CD1c-positive myeloid dendritic cell (primary cell): ENCODE measurements at regions not wholly inside any gene's neighbourhood (a gene's known extent, or its start where the extent isn't known, plus 50 kb on each side); places are given as distances from the start of the nearest gene placed in this dataset.
"Not testable (repeated sequence)": the region's sequence is repeated elsewhere in the genome, so short reads cannot be mapped to it uniquely, and the experiment has no call there.

Experiments
- DNase-seq: peaks from one replicate; pipeline ENCODE4 v3.0.0-alpha.2; 2016; ENCODE audit errors: extremely low spot score

DNA sequence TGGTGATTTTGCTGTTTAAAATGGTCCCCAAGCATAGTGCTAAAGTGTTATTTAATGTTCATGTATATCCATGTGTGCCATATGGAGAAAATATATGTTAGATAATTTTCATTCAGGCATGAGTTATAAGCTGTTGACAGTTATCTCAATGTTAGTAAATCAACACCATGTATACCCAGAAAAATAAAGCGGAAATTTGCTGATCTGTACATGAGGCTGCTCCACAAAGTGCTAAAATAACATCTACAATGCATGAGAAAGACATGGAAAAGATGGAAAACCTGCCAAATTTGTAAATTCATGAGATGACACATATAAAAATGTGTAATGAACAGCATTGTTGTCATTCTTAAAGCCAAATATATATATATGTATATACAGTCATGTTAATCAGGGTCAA, 1199.2 kb downstream of the FSCB start:
- no peak for DNase-seq

DNA sequence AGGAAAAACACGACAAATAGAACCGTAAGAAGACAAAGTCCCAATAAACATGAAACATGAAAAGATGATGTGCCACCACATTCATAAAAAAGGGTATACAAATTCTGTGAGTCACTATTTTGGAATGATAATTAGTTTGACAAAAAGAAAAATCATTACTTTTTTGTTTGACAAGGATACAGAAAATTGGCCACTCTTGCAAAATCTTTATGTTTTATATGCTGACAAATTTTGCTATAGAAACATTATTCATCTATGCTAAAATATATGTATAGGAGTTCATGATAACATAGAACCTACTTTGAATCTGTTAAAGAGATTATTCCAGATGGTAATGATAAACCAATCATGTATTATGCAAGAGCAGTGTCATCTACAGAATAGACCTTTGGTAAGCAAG, 1201.0 kb downstream of the FSCB start:
- no peak for DNase-seq

DNA sequence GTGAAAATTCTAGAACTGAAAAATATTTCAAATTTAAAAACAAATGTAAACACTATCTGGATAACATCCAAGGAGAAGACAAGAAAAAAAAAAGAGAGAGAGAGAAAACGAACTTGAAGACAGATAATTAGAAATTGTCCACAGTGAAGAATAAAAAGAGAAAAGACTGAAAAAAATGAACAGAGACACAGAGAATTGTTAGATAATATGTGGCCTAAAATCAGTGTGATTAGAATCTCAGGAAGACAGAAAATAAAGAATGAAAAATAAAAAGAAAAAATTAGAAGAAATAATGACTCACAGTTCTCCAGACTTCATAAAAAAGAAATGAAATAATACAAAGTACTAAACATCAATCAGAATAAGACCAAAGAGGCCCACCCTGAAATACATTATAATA, 1209.3 kb downstream of the FSCB start:
- no peak for DNase-seq

DNA sequence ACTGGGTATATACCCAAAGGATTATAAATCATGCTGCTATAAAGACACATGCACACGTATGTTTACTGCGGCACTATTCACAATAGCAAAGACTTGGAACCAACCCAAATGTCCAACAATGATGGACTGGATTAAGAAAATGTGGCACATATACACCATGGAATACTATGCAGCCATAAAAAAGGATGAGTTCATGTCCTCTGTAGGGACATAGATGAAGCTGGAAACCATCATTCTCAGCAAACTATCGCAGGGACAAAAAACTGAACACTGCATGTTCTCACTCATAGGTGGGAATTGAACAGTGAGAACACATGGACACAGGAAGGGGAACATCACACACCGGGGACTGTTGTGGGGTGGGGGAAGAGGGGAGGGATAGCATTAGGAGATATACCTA, 1211.0 kb downstream of the FSCB start:
- not testable (repeated sequence) for DNase-seq

DNA sequence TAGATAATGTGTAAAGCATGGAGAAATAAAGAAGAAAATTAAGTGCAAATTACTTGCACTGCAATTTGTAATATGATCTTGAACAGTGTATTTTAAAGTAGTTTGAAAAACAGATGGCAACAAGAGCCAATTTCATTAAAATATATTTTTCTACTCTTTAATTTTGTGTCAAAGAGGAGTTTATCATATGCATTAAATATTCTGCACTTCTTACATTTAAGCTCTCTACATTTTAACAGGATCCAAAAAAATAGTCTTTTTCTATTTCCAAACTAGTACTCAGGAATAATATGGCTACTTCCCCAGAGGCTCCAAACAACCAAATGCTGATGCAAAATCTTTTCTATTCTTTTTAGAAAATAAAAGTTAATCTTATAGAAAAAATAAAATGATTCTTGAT, 1221.5 kb downstream of the FSCB start:
- DNase-seq = no peak

DNA sequence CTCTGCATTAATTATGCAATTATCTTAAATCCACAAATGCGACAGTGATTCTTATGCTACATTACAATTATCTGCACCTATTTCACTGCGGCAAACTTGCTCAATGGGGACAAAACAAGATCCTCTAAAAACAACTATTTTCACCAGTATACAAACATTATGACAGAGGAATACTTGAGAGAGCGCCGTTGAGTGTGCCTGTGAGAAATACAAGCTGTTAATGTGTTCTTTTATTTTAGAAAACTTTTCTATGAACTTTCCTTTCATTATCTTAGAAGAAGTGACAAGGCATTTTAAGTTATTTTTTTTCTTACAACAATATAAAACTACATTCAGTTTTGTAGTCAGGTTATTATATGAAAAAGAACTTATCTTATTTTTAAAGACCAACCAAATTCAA, 1247.0 kb downstream of the FSCB start:
- no peak for DNase-seq

DNA sequence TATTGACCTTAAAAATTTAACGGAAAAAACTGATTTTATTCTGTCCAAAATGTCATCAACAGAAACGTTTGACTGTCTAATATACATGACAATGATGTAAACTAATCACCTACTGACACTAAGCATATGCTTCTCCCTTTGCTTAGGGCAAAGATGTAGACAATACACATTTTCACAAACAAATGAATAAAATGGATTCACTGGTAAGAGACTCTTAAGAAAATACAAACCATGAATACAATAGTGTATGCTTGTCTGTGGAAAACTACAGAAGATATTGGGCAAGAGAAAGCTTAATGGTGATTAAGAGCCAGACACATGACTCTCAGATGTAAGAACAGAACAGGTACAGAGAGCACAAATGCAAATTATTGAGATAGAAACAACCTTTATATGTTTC, 1248.7 kb downstream of the FSCB start:
- no peak for DNase-seq

DNA sequence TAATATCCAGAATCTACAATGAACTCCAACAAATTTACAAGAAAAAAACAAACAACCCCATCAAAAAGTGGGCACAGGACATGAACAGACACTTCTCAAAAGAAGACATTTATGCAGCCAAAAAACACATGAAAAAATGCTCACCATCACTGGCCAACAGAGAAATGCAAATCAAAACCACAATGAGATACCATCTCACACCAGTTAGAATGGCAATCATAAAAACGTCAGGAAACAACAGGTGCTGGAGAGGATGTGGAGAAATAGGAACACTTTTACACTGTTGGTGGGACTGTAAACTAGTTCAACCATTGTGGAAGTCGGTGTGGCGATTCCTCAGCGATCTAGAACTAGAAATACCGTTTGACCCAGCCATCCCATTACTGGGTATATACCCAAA, 1250.1 kb downstream of the FSCB start:
- DNase-seq = not testable (repeated sequence)

DNA sequence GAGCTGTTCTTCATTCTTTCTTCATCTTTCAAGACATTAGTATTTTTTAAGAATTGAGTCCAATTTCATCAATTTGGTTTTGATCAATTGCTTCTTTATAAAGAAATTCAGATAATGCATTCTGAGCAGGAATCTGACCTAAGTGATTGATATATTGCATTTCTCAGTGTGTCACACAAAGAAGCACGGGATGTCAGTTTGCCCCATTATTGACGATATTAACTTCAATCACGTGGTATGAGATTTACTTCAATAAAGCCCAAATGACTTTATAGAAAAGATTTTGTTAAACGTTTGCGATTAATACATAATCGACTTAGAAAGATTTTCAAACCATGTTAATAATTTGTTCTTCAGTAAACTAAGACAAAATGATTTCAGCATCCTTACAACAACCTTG, 1254.2 kb downstream of the FSCB start:
- DNase-seq = no peak

DNA sequence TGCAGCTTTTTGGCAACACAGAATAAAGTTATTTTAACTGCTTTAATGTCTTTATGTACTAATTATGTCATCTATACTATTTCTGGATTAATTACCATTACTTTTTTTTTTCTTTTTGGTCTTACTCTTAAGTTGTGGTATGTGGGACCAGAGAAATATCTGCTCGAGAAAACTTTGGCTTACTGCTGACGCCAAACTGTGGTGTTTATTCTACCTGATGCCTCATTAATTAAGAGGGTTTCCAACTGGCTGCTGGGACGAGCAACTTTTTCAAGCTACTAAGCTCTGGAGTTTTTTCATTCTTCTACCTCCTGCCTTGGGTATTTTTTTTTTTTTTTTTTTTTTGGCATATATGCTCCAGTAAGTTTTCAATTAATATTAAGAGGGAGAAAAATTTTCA, 1257.5 kb downstream of the FSCB start:
- DNase-seq = no peak

DNA sequence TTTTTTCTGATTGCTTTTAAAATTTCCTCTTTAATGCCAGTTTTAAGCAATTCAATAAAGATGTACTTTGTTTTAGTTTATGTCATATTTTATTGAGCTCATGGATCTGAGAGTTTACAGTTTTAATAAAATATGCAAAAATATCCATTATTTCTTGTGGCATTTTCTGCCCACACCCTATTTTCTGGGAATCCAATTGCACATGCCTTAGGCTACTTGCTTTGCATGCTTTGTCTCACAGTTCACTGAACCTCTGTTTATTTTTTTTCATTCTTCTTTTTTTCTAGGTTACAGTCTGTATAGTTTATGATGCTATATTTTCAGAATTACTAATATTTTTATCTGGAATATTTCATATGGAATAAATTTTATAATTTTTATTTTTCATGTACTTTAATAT, 1258.0 kb downstream of the FSCB start:
- DNase-seq = no peak

DNA sequence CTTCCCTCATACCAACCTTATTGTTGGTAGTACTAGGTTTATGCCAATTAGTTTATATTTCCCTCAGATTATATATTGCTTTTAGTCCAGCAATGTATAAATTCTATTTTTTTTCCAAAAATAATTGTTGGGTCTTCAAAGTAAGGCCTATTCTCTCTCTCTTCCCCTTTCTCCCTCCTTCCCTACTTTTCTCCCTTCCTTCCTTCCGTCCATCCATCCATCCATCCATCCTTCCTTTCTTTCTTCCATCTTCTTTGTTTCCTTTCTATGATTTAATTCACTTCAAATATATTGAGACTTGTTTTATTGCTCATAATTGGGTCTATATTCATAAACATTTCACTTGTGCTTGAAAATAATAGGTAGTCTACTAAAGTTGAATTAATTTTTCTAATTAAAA, 1259.2 kb downstream of the FSCB start:
- no peak for DNase-seq

DNA sequence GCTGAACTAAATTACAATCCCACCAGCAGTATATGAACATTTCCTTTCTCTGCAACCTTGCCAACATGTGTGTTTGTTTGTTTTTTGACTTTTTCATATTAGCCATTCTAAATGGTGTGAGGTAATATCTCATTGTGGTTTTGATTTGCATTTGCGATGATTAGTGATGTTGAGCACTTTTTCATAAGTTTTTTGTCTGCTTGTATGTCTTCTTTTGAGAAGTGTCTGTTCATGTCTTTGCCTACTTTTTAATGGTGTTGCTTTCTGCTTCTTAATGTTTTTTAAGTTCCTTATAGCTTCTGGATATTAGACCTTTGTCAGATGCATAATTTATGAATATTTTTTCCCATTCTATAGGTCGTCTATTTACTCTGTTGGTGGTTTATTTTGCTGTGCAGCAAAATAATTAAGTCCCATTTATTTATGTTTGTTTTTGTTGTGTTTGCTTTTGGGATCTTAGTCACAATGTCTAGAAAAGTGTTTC, 1262.9 kb downstream of the FSCB start:
- DNase-seq = no peak

DNA sequence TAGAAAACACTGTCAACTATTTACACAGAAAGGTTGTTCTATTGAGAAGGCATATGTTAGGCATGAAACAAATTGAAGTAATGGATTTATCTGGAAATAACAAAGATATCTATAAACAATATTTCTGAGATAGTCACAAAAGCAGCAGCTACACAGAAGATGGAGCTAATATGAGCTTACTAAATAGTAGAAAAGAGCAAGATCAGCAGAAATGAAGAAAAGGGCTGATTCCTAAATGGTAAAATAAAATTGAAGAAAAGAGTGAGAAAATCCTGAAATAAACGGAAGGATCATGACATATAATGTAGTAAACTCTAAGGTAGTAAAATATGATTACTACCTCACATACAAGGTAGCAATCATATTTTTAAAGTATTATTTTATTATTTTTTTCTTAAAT, 1263.9 kb downstream of the FSCB start:
- no peak for DNase-seq

DNA sequence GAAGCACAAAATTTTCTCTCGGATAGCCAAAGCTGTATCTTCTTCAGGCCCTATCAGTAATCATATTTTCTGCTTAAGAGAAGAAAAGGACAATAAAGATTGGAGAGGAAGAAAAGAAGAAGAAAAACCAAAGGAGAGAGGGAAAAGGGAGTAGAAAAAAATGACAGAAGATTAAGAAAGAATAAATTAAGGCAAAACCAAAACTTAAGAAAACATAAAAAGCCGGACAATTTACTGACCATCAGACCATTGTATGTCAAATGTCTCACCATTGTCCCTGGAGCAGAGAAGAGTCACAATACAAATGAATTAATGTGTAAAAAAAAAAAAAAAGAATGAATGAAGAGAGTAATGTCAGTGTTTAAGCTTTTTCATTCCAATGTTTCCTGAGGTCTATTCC, 1274.8 kb downstream of the FSCB start:
- DNase-seq = no peak

DNA sequence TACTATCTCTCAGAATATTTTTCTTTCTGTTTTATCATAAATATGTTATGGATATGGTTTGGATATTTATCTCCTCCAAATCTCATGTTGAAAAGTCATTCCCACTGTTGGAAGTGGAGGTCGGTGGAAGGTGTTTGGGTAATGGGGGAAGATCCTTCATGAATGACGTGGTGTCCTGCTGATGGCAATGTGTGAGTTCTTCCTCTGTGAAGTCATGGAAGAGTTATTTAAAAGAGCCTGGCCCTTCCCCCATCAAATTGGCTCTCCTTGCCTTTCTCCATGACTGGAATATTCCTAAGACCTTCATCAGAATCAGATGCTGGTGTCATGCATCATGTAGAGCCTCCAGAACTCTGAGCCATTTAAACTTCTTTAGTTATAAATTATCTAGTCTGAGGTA, 1291.6 kb downstream of the FSCB start:
- no peak for DNase-seq

DNA sequence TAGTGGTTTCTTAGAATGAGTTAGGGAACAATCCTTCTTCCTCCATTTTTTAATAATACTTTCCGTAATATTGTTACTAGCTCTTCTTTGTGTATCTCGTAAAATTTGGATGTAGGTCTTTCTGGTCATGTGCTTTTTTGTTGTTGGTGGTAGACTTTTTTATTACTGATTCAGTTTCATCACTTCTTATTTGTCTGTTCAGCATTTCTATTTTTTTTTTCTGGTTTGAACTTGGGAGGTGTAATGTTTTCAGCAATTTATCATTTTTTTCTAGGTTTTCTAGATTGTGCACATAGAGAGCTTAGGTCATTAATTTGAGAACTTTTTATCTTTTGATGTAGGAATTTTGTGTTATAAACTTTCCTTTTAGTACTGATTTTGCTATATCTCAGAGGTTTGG, 1299.9 kb downstream of the FSCB start:
- DNase-seq = no peak

DNA sequence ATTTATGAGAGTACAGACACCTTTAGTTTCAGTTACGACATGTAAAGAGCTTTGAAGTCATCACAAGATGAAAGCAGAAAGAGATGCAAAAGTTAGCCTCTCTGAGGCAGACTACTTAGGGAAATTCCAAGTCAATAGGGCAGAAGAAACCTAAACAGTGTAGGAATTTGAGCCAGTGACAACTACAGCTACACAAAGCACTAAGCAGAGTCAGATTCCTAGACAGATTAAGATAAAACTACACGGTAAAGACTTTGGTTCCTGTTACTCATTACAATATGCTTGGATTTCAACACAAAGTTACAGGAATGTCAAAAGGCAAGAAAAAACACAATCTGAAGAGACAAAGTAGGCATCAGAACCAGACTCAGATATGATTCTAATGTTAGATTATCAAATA, 1302.3 kb downstream of the FSCB start:
- no peak for DNase-seq

DNA sequence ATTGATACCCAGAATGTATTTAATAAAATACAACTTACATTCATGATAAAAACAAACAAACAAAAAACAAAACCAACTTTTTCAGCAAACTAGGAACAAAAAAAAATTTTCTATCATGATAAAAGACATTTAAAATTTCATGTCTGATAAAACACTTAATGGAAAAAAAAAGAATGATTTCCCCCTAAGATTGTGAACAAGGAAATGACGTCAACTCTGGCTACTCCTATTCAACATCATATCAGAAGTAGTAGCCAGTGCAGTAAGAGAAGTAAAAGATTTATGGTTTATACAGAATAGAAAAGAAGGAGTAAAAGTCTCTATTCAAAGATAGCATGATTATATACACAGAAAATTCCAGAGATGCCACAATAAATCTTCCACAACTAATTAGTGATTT, 1306.6 kb downstream of the FSCB start:
- no peak for DNase-seq

DNA sequence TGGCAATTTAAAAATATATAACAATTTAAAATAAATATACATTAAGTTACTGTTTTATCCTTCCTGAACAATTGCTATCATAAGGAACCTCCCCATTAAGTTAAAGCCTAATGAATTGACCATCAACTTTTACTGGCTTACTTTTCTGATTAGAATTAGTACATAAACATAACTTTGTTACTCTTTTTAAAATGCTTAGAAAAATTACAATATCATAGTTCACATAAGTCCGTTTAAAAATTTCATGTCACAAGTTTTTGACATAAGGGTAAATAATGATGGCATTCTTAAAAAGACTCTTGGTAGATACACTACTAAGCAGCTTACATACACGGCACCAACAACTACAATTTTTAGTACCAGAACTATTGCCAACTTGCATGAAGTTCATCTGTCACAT, 1308.6 kb downstream of the FSCB start:
- no peak for DNase-seq

DNA sequence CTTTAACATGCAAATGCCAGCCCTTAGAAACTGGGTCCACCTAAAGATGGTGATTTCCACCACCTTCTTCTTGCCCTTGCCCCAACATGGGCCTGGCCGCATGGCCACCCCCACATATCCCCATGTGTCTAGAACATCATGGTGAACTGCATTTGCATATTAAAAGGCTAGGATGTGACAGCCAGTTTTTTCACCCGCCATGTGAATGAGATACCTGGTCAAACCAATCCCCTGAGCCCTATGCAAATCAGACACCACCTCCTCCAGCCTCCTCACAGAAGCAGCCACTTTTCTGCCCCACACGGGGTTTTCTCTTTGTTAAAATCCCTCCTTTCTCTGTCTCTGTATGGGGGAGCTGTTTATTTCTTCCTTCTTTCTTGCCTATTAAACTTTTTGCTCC, 1322.5 kb downstream of the FSCB start:
- DNase-seq = no peak

DNA sequence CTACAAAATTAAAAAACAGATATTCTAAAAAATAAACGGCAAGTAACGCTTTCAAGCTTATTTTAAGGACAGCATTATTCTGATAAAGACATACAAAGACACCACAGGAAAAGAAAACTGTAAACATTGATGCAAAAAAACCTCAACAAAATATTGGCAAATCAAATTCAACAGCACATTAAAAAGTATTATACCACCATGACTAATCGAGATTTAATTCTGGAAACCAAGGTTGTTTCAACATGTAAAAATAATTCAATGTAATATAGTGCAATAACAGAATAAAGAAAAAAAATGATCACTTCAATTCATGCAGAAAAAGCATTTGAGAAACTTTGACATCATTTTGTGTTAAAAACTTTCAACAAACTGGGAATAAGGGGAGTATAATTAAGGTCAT, 1323.2 kb downstream of the FSCB start:
- DNase-seq = no peak

DNA sequence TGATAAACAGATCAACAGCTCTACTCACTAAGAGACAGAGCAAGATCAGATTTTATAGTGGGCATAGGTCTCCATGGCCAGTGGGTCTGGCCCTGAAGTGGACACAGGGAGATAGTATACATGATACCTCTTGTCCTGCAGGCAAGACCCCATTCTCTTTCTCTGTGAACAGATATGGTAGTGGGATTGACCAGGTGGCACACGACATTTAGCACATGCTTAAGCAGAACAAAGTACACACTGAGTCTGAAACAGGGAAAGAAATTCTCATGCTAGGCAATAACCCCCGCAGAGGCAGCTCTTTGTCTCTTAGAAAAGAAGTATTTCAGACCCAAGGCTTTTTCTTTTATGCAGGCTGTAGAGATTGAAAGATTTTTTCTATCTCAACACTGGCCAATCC, 1331.2 kb downstream of the FSCB start:
- DNase-seq = no peak

DNA sequence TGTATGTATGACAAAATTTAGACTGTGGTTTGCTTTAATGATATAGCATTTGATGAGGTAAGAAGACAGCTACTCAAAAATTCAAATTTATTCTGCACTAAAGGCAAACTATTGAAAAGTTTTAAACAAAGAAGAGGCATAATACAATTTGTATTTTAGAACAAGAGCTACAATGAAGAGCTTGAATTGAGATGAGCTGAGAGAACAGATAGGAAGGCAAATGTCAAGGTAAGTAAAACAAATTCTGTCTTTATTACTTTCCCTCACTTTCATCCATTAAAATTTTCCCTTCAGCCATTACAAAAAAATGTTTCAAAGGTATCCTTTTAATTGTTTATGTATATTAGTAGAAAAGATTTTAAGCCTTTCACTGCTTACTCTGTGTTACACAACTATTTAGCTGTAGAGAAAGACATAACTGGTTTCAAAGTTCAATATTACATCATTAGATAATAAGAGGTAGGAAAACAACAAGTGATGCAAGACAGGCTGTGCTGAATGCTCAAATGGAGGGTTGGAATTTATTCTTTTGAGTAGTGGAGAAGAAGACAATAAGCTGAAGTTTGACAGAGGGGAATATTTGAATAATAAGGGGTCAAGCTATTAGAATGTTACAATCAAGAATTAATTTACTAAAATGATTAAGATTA, 1334.1 kb downstream of the FSCB start:
- DNase-seq = no peak

DNA sequence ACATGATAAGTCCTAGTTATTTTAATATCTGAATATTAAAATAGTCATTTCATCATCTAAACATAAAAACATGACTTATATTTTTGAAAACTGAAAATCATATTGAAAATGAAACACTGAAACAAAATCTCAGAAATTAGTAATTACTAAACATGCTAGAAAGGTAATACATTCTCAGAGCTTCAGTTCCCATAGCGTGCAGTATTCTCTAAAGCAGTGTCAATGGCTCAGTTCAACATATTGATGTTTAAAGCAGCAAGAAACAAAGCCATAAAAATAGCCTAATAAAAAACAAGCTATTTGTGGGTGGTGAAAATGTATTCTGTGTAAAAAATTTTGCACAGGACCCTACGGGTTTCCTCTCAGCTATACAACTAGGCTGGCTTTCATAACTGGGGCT, 1337.4 kb downstream of the FSCB start:
- DNase-seq = no peak
